SK-N-SH treated with all-trans-retinoic acid at 6 μM for 48 hours (cell line): ENCODE measurements at regions not wholly inside any gene's neighbourhood (a gene's known extent, or its start where the extent isn't known, plus 50 kb on each side); places are given as distances from the start of the nearest gene placed in this dataset.

Experiments
- ATAC-seq: fragments of 200-7000 bp; cut with Tn5 transposase; 3 replicates; pipeline ENCODE4 v1.9.1; 2020; ENCODE audit warnings: mild to moderate bottlenecking, moderate library complexity
- ARNTL ChIP-seq: fragments of 450-650 bp; formaldehyde crosslinking; IDR thresholded peaks from 2 replicates; pipeline ENCODE4 v1.5.0; 2020; ENCODE audit warnings: low read depth, mild to moderate bottlenecking, moderate library complexity, borderline replicate concordance
- CSDC2 ChIP-seq: fragments of 250-450 bp; sonication (Bioruptor Pico); IDR thresholded peaks from 2 replicates; pipeline ENCODE4 v1.5.0; 2020; ENCODE audit warnings: mild to moderate bottlenecking, moderate library complexity
- GLIS3 ChIP-seq: fragments of 250-450 bp; sonication (Bioruptor Pico); IDR thresholded peaks from 2 replicates; pipeline ENCODE4 v1.5.0; 2020; ENCODE audit warnings: mild to moderate bottlenecking, moderate library complexity
- ISL1 ChIP-seq: fragments of 250-450 bp; sonication (Bioruptor Pico); IDR thresholded peaks from 2 replicates; pipeline ENCODE4 v2.1.2; 2022; ENCODE audit warnings: mild to moderate bottlenecking, moderate library complexity
- OSR1 ChIP-seq: fragments of 250-450 bp; sonication (Bioruptor Pico); IDR thresholded peaks from 2 replicates; pipeline ENCODE4 v1.8.0; 2022; ENCODE audit warnings: moderate library complexity, mild to moderate bottlenecking, inconsistent platforms
- PPARA ChIP-seq: fragments of 250-450 bp; sonication (Bioruptor Pico); IDR thresholded peaks from 2 replicates; pipeline ENCODE4 v1.5.0; 2020; ENCODE audit warnings: mild to moderate bottlenecking, borderline replicate concordance
- RARB ChIP-seq: fragments of 250-450 bp; sonication (Bioruptor Pico); IDR thresholded peaks from 2 replicates; pipeline ENCODE4 v1.8.0; 2021; ENCODE audit warnings: mild to moderate bottlenecking, moderate library complexity
- TOX ChIP-seq: fragments of 250-450 bp; sonication (Bioruptor Pico); IDR thresholded peaks from 2 replicates; pipeline ENCODE4 v1.8.0; 2021; ENCODE audit warnings: mild to moderate bottlenecking, moderate library complexity, borderline replicate concordance
- ZC3H10 ChIP-seq: fragments of 250-450 bp; sonication (Bioruptor Pico); IDR thresholded peaks from 2 replicates; pipeline ENCODE4 v1.5.1; 2021; ENCODE audit warnings: mild to moderate bottlenecking, moderate library complexity
- ZFP3 ChIP-seq: fragments of 250-450 bp; sonication (Bioruptor Pico); IDR thresholded peaks from 2 replicates; pipeline ENCODE4 v1.5.0; 2020; ENCODE audit warnings: mild to moderate bottlenecking, moderate library complexity
- ZFP30 ChIP-seq: fragments of 450-650 bp; formaldehyde crosslinking; IDR thresholded peaks from 2 replicates; pipeline ENCODE4 v1.5.0; 2022; ENCODE audit warnings: mild to moderate bottlenecking, moderate library complexity
- ZNF565 ChIP-seq: fragments of 450-650 bp; formaldehyde crosslinking; conservative IDR thresholded peaks from 2 replicates; pipeline ENCODE4 v1.5.0; 2020; ENCODE audit warnings: low read depth, mild to moderate bottlenecking, moderate library complexity
- ZNF70 ChIP-seq: fragments of 450-650 bp; formaldehyde crosslinking; IDR thresholded peaks from 2 replicates; pipeline ENCODE4 v1.5.0; 2020; ENCODE audit warnings: mild to moderate bottlenecking, moderate library complexity
- ZNF8 ChIP-seq: fragments of 450-650 bp; formaldehyde crosslinking; IDR thresholded peaks from 2 replicates; pipeline ENCODE4 v1.5.0; 2020; ENCODE audit warnings: mild to moderate bottlenecking, moderate library complexity
- TF ChIP-seq, protein P1 (sequence below): fragments of 250-450 bp; sonication (Bioruptor Pico); IDR thresholded peaks from 2 replicates; pipeline ENCODE4 v1.5.0; 2020; ENCODE audit warnings: mild to moderate bottlenecking, moderate library complexity
- TF ChIP-seq, protein P2 (sequence below): fragments of 250-450 bp; sonication (Bioruptor Pico); IDR thresholded peaks from 2 replicates; pipeline ENCODE4 v1.8.0; 2021; ENCODE audit warnings: low read depth, mild to moderate bottlenecking, moderate library complexity, borderline replicate concordance
- TF ChIP-seq, protein P3 (sequence below): fragments of 250-450 bp; sonication (Bioruptor Pico); IDR thresholded peaks from 2 replicates; pipeline ENCODE4 v1.5.1; 2021; ENCODE audit warnings: mild to moderate bottlenecking, moderate library complexity
- TF ChIP-seq, protein P4 (sequence below): fragments of 250-450 bp; sonication (Bioruptor Pico); IDR thresholded peaks from 2 replicates; pipeline ENCODE4 v1.5.1; 2020; ENCODE audit warnings: low read depth, mild to moderate bottlenecking, moderate library complexity
- TF ChIP-seq, protein P5 (sequence below): fragments of 250-450 bp; sonication (Bioruptor Pico); IDR thresholded peaks from 2 replicates; pipeline ENCODE4 v1.8.0; 2020; ENCODE audit warnings: mild to moderate bottlenecking, moderate library complexity, borderline replicate concordance

DNA sequence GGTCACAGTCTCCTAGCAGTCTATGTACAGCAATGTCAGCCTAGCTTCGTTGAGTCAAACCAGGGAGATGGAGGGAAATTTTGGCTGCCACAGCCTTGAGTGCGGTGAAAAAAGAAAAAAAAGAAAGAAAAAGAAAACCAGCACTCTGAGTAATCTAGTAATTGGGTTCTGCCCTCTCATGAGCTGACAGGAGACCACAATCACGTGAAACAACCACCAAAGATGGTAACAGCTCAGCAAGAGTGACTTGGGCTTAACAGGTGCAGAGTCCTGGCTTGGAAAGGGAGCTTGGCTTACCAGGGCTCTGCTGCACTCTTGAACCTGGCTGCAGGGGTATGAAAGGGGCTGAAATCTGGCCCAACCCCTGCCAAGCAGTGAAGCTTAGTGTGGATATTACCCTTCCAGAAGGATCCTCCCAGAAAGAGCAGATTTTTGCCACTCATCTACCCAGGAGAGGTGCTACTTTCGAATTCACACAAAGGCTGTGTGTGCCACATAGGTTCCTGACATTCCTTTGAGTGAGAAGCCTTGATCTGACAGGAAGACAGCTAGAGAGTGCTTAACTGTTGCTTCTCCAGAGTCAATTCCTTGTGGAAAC, 350.3 kb downstream of the PTTG2 start:
- TF ChIP-seq RARB, result no peak
- TF ChIP-seq TOX, result no peak
- ATAC-seq, result no peak

DNA sequence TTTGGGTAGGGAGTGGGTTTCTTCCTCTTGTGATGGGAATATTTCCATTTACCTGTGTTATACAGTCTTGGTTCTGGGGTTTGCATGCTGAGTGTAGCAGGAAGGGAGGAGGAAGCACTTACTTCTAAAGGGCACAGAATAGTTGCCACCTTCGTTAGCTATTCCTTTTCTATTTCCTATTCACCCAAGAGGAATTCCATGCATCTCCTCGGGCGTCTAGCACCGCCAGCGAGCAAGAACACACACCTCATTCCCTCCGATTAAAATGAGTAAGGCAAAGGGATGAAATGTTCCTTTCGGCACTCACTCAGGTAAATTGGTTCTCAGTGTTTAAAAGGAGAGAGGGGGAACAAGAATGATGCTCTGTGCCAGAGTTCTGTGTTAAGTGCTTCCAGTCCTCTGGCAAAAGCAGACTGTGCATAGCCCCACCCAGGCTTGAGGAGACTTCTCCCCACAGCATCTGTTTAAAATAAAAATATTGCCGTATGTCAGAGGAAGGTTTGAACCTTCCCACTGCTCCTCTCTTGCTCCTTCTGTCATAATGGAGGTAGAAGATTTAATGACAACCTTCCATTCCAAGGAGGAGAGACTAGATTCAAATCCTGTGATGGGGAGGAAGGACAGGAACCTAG, 351.4 kb downstream of the PTTG2 start:
- no peak for ATAC-seq
- TF ChIP-seq, protein P1, sequence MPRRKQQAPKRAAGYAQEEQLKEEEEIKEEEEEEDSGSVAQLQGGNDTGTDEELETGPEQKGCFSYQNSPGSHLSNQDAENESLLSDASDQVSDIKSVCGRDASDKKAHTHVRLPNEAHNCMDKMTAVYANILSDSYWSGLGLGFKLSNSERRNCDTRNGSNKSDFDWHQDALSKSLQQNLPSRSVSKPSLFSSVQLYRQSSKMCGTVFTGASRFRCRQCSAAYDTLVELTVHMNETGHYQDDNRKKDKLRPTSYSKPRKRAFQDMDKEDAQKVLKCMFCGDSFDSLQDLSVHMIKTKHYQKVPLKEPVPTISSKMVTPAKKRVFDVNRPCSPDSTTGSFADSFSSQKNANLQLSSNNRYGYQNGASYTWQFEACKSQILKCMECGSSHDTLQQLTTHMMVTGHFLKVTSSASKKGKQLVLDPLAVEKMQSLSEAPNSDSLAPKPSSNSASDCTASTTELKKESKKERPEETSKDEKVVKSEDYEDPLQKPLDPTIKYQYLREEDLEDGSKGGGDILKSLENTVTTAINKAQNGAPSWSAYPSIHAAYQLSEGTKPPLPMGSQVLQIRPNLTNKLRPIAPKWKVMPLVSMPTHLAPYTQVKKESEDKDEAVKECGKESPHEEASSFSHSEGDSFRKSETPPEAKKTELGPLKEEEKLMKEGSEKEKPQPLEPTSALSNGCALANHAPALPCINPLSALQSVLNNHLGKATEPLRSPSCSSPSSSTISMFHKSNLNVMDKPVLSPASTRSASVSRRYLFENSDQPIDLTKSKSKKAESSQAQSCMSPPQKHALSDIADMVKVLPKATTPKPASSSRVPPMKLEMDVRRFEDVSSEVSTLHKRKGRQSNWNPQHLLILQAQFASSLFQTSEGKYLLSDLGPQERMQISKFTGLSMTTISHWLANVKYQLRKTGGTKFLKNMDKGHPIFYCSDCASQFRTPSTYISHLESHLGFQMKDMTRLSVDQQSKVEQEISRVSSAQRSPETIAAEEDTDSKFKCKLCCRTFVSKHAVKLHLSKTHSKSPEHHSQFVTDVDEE (CRISPR knock-in tag), result no peak
- TF ChIP-seq ZNF8 (CRISPR knock-in tag) (no peak), ZC3H10 (CRISPR knock-in tag) (no peak), PPARA (CRISPR knock-in tag) (no peak), TOX (no peak), RARB (no peak), ARNTL (no peak), GLIS3 (CRISPR knock-in tag) (no peak), ZFP30 (no peak), CSDC2 (no peak), ZNF565 (CRISPR knock-in tag) (no peak), ISL1 (CRISPR knock-in tag) (no peak), ZFP3 (CRISPR knock-in tag) (no peak)
- TF ChIP-seq, protein P2, sequence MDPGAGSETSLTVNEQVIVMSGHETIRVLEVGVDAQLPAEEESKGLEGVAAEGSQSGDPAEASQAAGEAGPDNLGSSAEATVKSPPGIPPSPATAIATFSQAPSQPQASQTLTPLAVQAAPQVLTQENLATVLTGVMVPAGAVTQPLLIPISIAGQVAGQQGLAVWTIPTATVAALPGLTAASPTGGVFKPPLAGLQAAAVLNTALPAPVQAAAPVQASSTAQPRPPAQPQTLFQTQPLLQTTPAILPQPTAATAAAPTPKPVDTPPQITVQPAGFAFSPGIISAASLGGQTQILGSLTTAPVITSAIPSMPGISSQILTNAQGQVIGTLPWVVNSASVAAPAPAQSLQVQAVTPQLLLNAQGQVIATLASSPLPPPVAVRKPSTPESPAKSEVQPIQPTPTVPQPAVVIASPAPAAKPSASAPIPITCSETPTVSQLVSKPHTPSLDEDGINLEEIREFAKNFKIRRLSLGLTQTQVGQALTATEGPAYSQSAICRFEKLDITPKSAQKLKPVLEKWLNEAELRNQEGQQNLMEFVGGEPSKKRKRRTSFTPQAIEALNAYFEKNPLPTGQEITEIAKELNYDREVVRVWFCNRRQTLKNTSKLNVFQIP, result no peak
- TF ChIP-seq, protein P3, sequence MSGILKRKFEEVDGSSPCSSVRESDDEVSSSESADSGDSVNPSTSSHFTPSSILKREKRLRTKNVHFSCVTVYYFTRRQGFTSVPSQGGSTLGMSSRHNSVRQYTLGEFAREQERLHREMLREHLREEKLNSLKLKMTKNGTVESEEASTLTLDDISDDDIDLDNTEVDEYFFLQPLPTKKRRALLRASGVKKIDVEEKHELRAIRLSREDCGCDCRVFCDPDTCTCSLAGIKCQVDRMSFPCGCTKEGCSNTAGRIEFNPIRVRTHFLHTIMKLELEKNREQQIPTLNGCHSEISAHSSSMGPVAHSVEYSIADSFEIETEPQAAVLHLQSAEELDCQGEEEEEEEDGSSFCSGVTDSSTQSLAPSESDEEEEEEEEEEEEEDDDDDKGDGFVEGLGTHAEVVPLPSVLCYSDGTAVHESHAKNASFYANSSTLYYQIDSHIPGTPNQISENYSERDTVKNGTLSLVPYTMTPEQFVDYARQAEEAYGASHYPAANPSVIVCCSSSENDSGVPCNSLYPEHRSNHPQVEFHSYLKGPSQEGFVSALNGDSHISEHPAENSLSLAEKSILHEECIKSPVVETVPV (CRISPR knock-in tag), result no peak

DNA sequence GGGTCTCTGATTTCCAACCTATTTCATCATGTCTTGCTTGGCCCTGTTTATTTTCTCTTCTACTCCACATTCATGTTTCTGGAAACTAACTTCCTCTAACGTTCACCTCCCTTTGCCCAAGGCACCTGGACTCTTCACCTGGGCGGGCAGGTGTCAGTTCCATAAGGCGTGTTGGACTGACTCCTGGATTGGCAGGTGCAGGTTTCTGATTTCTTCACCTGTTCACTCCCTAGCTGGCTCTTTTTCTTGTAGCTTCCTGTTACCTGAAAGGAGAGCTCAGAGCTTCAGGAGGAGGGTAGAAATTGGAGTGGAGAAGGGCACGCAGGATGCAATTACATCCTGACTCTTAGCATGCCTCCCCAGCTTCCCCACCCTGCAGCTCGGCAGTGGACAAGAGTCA, 350.8 kb upstream of the KLF3 start:
- ATAC-seq, result no peak
- TF ChIP-seq PPARA (CRISPR knock-in tag) (no peak), ZNF70 (CRISPR knock-in tag) (no peak), OSR1 (CRISPR knock-in tag) (no peak), ZFP30 (no peak)
- TF ChIP-seq, protein P1 (CRISPR knock-in tag), result no peak
- TF ChIP-seq, protein P2, result no peak

DNA sequence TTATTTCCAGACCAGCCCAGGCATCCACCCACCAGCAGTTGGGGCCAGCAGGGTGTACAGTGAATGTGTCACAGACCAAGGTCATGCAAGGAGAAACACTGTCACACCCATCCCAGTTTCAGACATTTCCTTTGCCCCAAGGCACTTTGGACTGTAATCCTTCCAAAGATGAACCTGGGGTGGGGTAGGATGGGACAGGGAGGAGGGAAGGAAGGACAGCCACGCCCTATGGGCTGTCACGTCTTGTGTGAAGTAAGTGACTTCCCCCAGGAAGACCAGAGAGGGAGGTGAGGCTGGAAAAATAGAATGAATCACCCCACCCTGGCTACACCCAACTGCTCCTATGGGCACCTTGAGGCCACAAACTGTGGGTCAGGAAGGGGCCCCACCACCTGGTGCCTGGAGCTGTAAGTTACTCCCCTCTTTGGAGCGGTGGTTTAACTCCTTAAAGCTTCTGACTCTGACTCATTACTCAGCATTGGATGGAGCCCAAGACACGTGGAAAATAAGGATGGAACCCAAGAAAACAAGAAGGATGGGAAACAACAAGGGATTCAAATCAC, 349.9 kb upstream of the KLF3 start:
- no peak for ATAC-seq
- no peak for TF ChIP-seq ZNF70 (CRISPR knock-in tag)
- TF ChIP-seq, protein P3 (CRISPR knock-in tag), result no peak
- TF ChIP-seq ZNF565 (CRISPR knock-in tag), result no peak
- TF ChIP-seq PPARA (CRISPR knock-in tag), result no peak
- TF ChIP-seq TOX, result no peak
- TF ChIP-seq, protein P4, sequence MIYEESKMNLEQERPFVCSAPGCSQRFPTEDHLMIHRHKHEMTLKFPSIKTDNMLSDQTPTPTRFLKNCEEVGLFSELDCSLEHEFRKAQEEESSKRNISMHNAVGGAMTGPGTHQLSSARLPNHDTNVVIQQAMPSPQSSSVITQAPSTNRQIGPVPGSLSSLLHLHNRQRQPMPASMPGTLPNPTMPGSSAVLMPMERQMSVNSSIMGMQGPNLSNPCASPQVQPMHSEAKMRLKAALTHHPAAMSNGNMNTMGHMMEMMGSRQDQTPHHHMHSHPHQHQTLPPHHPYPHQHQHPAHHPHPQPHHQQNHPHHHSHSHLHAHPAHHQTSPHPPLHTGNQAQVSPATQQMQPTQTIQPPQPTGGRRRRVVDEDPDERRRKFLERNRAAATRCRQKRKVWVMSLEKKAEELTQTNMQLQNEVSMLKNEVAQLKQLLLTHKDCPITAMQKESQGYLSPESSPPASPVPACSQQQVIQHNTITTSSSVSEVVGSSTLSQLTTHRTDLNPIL (CRISPR knock-in tag), result no peak
- TF ChIP-seq, protein P5, sequence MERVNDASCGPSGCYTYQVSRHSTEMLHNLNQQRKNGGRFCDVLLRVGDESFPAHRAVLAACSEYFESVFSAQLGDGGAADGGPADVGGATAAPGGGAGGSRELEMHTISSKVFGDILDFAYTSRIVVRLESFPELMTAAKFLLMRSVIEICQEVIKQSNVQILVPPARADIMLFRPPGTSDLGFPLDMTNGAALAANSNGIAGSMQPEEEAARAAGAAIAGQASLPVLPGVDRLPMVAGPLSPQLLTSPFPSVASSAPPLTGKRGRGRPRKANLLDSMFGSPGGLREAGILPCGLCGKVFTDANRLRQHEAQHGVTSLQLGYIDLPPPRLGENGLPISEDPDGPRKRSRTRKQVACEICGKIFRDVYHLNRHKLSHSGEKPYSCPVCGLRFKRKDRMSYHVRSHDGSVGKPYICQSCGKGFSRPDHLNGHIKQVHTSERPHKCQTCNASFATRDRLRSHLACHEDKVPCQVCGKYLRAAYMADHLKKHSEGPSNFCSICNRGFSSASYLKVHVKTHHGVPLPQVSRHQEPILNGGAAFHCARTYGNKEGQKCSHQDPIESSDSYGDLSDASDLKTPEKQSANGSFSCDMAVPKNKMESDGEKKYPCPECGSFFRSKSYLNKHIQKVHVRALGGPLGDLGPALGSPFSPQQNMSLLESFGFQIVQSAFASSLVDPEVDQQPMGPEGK, result no peak
- TF ChIP-seq CSDC2, result no peak
- no peak for TF ChIP-seq ZC3H10 (CRISPR knock-in tag)
